ENCODE measurements at regions not wholly inside any gene's neighbourhood (a gene's known extent, or its start where the extent isn't known, plus 50 kb on each side); places are given as distances from the start of the nearest gene placed in this dataset.

DNA sequence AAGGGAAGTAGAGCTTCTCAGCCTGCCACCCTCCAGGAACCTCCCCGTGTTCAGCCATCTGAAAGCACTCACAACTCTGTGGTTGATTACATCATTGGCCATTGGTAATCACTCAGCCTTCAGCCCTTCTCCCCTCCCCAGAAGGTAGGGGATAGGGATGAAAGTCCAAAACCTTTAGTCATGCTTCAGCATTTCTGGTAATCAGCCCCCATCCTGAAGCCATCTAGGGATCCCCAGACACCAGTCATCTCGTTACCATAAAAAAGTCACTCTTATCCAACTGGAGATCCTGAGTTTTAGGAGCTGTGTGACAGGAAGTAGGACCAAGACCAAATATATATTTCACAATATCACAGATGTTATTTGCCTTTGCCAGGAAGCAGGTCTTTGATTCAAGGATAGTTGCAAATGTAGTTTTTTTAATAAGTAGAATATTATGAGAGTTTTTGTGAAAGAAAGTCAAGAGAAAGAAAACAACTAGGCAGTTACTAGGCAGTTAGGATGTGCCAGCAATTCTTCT is 364.6 kb upstream of the NOCT start:
- no peak for TF ChIP-seq CTCF (IDR thresholded peaks at IDR 0.05)
- TF ChIP-seq POLR2A (IDR thresholded peaks at IDR 0.05), result no peak
